ENCODE measurements at regions not wholly inside any gene's neighbourhood (a gene's known extent, or its start where the extent isn't known, plus 50 kb on each side); places are given as distances from the start of the nearest gene placed in this dataset.

DNA sequence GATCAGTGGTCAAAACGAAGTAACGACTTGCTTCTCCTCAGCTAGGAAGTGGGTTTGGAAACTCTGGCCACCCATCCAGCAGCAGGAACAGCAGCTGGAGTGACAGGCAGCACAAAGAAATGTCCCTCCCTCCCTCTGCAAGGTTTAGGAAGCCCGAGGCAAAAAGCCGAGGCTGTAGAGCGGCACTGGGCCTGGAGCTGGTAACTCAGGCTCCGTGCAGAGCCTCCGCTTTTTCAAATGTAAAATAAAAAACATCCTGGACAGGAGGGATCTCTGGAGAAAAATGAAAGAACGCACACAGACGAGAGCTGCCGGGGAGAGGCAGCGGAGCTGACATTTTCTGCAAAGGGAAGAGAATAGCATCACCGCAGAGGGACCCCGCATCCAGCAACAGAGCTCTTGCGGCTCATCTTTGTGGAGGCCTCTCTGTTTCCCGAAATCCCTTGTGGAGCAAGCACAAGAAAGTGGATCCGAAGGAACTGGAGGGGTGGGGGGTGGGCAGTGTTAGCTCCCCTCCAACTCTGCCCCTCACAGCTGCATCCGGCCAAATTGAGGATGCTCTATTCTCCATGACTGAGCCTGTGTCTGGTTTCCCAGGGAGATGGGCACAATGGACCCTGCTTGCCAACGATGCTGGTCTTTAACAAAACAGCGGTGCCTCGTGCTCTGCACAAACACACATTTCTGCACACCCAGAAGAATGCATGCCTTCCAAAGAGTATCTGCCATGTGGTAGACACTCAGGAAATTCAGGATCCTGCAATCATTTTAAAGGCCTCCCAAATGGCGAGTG lies 335.5 kb upstream of the ZFHX3 start:
- peak in 18 of 58 donors; percentile 2 to 36 (median 6) for DNase-seq

DNA sequence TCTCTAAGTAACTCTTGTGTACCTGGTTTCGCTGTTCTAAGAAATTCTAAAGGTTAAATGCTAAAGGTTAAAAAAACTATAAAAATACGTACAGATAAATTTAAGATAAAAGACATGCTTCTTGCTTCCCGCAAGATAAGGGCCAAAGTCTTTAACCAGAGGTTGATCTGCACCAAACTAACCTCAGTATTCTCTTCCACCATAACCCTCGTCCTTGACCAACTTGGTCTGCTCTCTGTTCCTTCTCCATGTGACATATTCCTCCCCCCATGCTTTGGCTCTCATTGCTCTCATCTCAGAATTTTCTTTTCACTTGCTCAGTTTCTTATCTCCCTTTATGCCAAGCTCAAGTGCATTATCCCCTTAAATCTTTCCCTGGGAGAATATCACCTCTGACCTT lies 330.5 kb upstream of the ZFHX3 start:
- no peak for DNase-seq

DNA sequence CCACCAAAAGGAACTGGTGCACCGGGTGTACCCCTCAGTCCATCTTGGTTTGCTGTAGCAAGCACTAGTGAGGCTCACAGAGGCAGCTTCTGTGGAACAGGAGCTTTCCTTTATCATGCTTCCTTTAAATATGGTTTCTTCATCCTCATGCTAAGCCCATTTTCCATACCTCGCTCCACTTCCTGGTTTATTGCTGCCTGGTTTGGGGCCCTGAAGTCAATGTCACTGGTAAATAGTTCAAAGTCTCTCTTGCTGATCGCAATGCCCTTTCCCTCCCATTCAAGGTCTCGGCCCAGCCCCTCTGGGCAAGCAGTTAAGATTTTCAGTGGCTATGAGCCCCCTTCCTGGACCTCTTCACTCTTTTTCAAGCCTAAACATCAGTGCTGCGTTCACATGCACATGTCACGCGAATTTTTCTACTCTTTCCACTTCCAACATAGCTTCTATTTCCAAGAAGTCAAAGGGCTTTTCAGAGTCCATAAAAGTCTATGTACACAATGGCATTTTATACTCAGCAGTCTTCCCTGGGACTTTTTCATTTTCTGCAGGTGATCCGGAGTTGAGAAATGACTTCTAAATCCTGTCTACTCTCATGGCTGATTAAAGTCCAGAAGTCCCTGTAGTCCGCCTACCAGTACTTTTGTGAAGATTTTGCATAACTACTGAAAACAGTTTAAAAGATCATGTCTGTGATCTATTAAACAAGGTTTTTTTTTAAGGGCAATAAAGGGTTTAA lies 323.8 kb upstream of the ZFHX3 start:
- no peak for DNase-seq

DNA sequence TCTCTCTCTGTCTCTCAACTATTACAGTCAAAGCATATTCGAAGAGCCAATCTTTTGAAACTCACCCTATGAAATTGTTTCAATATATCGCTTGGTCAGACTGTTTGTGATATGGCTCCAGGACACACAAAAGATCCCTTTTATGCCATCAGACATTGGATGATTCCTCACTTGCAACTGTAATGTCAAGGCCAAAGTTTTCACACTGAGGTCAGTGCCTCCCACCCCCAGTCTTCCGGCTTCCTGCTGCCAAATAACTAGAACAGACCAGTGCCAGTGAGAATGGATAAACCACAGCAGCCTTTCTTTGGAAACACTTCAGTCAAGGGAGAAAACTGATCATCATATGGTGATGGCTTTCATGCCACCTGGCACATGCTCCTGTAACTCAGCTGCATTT lies 321.9 kb upstream of the ZFHX3 start:
- no peak for DNase-seq

DNA sequence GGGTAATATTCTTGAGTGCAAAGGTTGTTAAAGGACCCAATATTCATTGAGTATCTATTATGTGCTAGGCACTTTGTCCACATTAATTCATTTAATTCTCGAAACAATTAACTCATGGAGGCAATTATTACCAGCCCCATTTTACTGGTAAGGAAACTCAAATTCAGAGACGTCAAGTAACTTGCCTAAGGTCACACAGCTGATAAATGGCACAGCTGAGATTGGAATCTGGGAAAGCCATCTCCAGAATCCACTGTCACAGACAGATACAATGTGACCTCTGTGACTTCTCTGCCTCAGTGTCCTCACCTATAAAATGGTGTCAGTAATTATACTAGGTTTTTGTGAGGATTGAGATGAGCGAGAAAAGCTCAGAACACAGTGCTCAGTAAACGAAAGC lies 320.8 kb upstream of the ZFHX3 start:
- DNase-seq: no peak

DNA sequence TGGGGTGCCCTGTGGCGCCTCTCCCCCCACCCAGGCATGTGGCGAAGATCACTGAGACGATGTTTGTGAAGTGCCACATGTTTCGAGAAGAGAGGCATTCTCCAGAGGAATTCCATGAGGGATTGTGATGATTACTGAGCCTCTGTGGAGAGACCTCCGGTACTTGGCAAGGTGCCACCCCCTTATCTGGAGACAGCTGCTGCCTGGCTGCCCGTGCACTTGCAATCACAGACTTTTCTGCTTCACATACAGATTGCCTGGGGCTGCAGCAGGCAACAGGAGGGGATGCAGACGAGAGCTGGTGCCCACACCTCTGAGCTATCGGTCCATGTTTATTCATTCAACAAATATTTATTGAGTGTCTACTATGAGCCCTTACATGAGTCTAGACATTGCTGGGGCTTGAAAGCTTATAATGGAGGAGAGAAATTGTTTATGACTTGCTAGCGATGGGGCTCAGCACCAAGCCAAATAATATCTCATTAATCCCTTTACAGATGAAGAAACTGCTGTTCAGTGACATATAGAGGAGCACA lies 317.2 kb upstream of the ZFHX3 start:
- DNase-seq: peak in 3 of 58 donors; percentile 2 to 6 (median 5)

DNA sequence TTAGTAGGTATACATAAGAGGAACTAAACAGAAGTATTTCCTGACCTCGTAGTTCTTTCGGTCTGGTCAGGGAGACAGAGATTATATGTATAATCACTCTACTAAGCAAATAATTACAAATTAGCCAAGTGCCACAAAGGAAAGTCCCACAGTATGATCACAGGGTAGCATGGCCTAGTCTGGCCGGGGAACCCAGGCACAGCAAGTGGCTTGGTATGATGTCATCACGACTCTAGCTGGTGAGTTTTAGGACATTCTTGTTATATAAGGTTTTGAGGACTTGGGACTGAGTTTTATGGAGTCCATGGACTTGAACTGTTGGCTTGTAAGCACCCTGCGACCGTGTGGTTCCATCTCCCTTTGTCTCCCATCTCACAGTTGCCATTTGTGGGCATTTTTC lies 316.5 kb upstream of the ZFHX3 start:
- no peak for DNase-seq

DNA sequence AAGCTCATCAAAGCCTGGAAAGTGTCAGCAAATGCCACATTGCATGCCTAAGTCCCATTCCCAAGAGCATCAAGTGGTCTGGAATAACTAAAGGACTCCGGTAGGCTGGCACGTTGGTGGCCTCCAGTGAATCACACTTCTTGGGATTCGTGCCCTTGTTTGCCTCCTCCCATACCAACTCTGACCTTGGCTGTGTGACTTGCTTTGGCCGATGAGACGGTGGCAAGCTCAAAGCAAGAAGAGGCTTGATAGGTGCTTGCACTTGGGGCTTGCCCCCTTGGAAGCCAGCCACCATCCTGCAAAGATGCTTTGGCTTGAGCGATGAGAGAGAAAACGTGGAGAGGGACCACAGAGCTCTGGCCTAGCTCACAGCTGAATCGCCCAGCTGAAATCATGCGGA lies 313.1 kb upstream of the ZFHX3 start:
- DNase-seq: no peak

DNA sequence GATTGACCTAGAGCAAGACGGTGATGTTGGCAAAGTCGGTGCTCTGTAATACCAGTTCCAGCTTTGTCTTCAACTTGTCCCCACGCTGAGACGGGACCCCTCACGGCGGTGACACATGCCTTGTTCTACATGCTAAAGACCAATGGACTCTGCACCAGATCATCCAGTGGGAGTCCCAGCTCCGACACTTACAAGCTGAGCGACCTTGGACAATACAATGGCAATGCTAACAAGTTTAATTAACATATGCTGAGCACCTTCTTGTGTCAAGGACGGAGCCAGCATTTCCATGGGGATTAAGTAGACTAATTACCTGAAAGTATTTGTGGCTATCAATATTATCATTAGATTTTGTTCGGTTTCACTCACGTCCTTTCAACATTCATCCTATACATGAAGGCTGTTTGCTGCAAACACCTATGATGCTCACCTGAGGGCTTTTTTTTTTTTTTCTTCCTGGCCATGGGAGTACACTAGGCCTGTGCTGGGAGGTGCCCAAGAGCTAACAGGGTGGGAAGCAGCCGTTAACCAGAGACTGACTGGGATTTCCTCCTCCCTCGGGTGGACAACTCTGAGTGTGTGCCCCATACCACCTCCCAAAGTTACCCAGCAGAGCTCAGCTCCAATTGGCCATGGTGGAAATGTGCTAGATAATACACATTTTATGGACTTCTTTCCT lies 308.6 kb upstream of the ZFHX3 start:
- no peak for DNase-seq

DNA sequence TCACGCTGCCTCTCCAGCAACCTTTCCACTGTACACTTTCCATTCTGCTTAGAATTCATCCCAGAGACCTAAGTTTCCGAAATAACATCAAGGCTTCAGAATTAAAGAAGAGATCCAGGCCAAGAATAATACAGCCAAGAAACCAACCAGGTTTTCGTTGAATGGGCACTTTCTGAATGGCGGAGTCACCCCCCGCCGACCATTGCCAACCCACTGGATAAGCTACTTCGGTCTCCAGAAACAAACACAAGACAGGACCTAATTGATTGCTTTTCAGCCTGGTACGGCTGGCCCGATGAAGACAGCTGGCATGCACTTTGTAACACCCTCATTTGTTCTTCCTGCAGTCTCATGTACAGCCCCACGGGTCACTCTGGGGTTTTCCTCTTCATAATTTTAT lies 308.1 kb upstream of the ZFHX3 start:
- peak in 13 of 58 donors; percentile 2 to 44 (median 7) for DNase-seq

DNA sequence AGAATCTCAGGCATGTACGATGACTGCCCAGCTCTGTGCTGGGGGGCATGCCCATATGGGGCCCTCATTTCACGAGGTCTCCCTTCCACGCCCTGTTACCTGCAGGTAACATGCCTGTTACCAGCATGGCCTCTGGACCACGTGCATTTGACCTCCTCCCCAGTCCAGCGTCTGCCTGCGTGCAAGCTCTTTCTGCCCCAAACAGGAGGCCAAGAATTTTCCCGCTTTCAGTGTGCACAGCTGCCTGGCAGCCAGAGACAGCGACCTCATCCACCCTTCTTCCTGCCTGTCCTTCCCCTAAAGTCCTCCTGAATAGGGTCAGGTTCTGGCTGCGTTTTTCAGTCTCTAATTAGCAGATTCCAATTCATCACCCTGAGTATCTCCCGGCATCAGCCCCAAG lies 306.5 kb upstream of the ZFHX3 start:
- DNase-seq: no peak

DNA sequence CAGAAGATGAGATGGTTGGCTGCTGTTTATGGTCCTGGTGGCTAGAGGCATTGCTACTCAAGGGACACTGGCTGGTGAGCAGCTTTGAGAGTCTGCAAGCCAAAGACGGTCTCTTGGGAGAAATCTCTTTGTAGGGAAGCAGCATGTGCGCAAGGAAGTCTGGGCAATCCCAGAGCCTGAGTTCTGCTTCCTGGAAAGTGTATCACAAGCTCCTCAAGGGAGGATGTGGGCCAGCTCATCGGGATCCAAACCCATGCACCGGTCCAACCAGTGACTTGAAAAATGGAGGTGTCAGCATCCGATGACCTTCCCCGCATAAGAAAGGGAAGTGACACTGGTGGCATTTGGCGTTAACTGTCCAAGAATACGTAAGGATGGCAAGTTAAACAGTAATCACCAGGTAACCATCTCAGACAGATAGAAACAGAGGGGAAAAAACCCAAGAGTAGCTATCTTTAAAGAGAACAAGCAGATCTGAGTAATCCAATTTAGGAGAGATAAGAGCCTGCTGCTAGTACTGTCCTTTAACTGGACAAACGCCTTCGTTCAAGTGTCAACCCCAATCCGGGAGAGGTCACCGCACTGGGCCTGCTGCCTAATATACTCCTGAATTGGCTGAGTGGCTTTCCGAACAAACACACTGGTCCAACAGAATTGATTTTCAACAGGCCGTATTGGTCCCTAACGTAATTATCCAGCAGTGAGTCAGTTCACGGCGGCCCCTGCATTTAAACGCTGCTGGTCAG lies 303.0 kb upstream of the ZFHX3 start:
- DNase-seq: no peak

DNA sequence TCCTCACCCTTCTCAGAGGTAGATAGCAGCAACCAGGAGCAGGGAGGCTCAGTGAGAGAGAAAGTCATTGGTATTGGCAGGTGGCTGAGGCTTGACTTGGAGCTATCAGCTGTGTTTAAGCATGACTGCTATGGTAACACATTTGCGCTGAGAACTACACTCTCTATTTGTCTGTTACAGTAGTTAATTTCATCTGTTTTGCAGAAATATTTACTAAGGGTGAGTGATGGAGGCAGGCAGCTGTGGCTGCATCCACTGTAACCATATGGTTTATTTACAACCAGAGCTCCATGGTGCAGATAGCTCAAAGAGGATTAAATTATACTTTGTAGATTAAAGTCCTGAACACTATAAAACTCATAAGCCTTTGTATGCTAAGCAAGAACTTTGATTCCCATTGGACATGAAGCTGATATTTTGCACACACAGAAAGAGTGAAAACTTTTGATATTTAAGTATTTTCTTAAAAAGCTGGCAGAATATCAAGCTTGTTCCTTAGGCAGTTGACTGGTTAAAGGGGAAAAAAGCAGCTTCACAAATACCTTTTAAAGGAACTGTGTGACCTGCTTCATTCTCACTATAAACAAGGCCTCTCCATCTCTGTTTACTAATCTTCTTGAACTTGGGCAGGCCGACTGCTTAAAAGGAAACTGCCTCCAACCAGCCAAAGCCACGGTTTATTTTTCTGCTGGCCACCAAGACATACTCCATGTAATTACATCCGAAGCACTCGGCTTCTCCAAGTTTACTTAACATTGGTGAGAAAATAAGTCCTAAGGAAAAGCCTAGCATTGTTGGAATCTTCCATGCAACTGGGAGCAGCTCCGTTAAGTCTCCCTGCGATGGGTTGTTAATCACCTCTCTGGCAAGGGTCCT lies 299.8 kb upstream of the ZFHX3 start:
- DNase-seq: no peak

DNA sequence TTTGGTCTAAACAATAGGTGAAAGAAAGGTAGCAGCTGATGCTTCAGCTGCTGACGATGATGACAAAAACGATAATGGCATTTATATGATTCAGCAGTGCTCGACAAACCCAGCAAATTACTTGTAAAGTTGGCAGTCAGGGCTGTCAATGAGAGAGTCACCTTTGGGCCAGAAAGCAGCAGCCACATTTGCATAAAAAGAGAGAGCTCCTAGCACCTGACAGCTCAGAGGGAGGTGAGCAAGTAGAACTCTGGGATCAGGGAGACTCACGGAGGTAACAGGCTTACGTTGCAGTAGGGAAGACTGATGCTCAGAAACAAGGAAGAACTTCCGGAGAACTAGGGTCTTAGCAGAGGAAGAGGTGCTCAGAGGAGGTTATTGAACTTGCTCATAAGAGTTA lies 291.9 kb upstream of the ZFHX3 start:
- no peak for DNase-seq

DNA sequence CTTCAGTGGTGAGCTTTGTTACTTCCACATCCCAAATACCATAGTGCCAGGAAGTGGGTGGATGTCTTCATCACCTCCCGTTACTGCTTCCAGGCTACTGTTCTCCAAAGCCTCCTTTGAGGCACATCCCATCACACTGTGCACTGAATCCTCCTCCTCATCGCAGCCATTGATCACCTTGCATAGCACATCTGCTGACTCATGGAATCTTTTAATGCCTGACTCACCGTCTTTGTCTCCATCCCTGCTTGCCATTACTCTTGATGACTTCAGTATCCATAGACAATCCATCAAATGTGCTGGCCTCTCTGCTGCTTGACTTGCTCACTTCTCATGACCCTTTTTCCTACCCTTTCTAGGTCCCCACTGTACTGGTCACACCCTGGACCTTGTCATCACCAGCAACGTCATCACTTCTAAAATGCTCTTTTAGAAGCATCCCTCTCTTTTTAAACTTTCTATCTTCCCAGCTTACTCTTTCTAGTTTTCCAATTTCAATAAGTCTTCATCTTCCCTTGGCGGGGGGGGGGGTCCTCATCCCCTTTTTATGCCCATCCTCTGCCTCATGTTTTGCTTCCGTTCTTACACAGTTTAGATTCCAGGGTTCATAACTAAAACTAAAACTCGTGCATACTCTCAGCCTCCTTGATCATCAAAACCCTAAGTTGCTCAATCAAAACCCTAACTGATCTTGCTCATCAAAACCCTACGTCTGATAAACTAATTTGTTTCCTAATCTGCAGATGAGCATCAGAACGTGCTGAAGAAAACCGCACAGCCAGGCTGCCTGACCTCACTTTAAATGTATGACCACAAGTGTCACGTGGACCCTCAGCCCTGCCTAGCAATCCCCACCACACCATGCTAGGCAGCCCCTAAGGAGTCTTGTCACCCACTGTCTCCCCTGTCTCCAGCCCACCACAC lies 289.7 kb upstream of the ZFHX3 start:
- DNase-seq: no peak

DNA sequence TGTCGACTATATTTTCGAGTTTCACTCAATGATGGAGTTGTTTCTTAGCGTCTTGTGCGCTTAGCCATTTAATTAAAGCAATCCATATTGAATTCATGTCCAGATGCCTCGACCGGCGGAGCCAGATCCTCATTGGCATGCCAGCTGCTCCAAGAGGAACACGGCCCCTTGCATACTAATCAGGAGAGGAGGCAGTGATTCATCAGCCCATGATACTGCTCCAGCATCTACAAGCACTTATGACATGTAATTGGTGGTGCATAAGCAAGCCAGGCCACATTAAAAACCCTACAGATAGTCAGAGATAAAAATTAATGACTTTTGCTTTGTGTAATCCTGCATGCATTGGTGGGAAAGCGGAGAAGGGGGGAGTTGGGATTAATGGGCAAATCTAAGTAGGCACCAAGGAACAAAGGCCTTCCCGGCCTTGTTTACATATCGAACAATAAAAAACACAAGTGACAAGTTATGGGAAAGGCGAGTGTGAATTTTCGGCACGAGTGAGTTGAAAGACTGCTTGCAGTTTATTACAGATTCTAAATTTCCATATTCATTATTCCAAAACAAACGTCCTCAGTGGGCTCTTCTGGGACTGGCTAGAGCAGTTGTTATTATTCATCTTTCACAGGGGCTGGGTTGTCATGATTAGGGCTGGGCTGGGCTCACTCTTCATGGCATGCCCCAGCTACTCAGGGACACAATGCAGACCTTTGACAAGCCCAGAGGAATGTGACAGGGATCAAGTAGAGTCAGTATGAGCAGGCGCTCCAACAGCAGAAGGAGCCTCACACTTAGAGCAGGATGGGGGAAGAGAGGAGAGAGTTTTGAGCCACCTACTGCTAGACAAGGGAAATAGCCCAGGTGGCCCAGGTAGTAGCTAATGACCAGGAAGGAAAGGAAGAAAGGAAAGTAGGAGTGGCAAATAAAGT lies 281.7 kb upstream of the ZFHX3 start:
- peak in 53 of 58 donors; percentile 8 to 81 (median 54) for DNase-seq

DNA sequence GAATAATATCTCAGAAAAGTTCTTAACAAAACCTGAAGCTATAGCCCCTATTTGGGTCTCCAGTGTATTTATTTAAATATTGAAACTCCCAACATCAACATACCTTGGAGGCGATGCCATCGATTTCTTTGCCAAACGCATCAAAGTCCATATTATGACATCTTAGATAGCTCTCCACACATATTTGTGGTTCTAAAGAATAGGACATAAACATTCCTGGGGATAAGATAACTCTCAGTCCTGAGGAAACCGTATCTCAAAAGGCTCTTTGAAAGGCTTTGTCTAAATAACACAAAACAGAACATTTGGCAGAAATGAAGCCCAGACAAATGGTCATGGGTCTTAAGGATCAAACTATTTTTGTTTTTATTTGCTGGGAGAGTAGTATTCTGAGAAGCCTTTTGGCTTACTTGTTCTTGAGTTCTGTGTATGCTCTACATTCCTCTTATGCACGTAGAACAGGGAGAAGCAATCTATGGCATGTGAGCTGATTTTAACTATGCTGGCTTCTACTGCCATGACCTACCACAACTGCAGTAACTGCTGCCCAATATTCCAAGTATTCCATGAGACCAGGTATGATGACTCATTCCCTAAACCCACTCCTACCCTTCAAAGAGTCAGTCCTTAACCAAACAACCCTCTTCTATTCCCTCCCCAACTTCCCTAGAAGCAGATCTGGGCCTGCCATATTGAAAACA lies 279.0 kb upstream of the ZFHX3 start:
- DNase-seq: no peak
